A673 (cell line): ENCODE measurements at regions not wholly inside any gene's neighbourhood (a gene's known extent, or its start where the extent isn't known, plus 50 kb on each side); places are given as distances from the start of the nearest gene placed in this dataset.

ENCODE experiments used
- EZH2 ChIP-seq: fragments of 200-600 bp; sonication (generic); IDR thresholded peaks from 2 replicates; pipeline ENCODE4 v1.6.1; 2017; ENCODE audit warnings: borderline replicate concordance, low read depth, mild to moderate bottlenecking, mixed read lengths, antibody characterized with exemption, low read length; ENCODE audit not compliant: poor library complexity, severe bottlenecking
- TF ChIP-seq, protein P1 (sequence below): fragments of 300-800, 200-600 bp; sonication (generic); conservative IDR thresholded peaks from 2 replicates; pipeline ENCODE4 v1.5.1; 2017; ENCODE audit warnings: low read depth, mild to moderate bottlenecking, antibody characterized with exemption, low read length, moderate library complexity, mixed read lengths

DNA sequence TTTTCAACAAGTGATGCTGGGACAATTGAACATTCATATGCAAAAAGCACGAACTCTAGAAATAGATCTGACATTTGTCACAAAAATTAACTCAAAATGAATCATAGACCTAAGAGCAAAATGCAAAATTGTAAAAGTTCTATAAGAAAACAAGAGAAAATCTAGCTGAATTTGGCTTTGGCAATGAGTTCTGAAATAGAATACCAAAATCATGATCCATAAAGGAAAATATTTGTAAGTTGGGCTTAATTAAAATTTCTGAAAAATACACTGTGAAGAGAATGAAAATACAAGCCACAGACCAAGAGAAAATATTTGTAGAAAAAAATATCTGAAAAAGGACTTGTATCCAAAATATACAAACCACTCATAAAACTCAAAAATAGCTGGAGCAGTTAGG is 698.8 kb upstream of the CELF2 start:
- TF ChIP-seq, protein P1, sequence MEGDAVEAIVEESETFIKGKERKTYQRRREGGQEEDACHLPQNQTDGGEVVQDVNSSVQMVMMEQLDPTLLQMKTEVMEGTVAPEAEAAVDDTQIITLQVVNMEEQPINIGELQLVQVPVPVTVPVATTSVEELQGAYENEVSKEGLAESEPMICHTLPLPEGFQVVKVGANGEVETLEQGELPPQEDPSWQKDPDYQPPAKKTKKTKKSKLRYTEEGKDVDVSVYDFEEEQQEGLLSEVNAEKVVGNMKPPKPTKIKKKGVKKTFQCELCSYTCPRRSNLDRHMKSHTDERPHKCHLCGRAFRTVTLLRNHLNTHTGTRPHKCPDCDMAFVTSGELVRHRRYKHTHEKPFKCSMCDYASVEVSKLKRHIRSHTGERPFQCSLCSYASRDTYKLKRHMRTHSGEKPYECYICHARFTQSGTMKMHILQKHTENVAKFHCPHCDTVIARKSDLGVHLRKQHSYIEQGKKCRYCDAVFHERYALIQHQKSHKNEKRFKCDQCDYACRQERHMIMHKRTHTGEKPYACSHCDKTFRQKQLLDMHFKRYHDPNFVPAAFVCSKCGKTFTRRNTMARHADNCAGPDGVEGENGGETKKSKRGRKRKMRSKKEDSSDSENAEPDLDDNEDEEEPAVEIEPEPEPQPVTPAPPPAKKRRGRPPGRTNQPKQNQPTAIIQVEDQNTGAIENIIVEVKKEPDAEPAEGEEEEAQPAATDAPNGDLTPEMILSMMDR: no peak
- TF ChIP-seq EZH2: no peak
